NAMALWA (cell line): ENCODE measurements at regions not wholly inside any gene's neighbourhood (a gene's known extent, or its start where the extent isn't known, plus 50 kb on each side); places are given as distances from the start of the nearest gene placed in this dataset.
"Not testable (repeated sequence)": the region's sequence is repeated elsewhere in the genome, so short reads cannot be mapped to it uniquely, and the experiment has no call there.

Experiments
- DNase-seq: peaks from one replicate; pipeline ENCODE4 v3.0.0-alpha.2; 2015; ENCODE audit warnings: low spot score

DNA sequence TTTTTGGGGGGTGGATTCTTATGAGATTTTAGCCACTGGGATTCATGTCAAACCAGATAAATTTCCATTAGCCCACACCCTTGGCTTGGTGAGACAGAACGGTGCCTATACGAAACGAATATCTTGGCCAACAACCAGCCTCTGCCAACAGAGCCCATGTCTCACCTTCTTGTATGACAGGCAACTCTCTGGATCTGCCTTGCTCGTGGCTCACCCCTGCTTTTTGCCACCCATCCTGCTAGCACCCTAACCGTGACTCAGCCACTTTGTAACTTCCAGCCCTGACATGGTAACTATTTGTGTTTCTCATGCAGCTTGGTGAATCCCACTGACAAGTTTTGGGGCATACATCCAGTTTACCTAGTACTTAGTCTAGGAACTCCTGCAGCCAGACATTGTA, 457.0 kb downstream of the SPATA31D1 start:
- no peak for DNase-seq

DNA sequence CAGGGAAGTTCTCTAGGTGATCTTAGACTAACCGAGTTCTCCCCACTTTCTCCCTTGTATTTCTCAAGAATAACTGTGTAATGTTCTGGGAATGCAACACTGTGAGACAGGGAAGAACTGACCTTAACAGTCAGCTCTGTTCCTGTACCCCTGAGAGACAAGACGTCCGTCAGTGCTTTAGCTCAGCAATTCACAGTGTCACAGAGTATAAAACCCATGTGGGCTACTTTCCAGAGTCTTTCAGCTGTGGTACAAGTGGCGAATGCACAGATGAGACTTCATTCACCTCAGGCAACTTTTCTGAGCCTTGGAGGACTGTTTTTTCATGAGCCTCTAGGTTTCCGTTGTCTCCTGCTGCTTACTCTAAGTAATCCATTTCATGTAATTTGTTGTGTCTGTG, 458.8 kb downstream of the SPATA31D1 start:
- DNase-seq, result no peak

DNA sequence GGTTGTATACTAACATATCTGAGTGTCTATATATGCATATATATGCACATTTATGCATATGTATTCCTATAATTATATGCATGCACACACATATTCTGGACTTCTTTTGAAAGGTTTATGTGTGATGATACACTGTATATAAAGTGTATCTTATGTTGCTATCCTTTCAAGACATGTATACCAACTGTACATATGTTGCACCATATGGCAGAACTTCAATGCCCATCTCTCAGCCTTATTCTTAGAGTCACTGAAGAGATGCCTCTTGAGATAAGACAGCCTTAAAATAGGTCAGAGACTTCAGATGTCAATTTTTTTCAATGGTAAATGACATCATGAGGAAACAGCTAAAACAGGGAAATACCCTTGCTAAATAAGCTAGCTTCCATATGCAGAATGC, 461.4 kb downstream of the SPATA31D1 start:
- no peak for DNase-seq

DNA sequence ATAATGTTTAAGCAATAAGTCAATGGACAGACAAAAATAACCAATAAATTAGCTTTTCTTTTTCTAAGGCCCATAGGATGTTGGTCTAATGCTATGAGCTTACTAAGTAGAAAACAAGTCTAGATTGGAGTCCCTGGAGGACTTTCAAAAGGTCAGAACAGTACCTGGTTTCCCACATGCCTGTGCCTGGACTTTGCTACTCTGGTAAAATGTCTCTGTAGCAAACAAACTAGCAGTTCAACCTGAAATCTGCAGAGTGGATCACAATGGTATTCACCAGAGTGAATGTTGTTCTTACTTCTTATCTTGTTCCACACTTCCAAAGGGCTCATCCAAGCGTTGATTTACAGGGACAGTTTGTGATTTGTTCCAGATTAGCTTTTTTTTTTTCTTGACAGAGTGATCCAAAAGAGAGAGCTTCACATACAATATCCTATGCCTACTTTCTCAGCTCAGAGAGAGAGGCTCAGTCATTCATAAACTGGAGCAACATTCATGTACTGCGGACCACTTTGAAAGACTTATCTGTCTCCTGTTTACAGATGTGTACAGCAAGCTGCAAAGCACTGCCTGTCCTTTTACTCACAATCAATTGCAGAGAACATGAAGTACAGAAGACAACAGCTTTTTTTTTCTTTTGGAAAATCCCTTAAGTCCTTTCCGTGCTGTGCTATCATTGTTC, 466.1 kb downstream of the SPATA31D1 start:
- no peak for DNase-seq

DNA sequence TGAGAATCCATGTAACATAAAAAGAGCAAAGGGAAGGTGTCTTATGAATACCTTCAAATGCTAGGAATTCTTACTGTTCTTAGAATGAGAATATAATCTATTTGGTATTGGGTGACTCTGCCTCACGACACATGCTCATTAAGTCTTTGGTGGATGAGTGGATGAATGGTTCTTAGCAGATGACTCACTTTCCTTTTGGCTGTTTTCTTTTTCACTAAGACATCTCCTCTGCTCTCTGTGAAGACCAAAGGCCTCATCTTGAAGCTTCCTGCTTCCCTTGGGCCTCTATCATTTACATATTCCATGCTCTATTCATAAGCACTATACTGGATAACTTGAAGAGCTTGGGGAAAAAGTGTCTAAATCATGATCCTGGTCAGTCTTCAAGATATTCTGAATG, 468.1 kb downstream of the SPATA31D1 start:
- DNase-seq, result no peak

DNA sequence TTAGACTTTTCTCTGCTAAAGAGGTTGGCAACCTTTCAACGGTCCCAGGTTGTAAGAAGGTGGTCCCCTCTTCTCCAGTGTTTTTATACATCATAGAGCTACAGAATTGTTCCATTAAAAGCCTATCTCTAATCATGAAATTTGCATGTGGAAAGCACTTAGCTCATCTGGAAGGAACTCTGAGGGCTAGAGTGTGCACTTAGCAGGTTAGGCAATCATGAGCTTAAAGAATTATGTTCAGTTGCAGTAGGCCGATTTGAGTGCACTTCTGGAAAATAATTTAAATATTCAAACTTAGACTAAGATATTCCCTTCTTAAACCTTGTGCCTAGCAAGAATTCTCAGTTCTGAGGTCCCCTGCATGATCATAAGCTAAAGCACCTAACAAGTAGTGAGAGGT, 468.7 kb downstream of the SPATA31D1 start:
- DNase-seq, result no peak

DNA sequence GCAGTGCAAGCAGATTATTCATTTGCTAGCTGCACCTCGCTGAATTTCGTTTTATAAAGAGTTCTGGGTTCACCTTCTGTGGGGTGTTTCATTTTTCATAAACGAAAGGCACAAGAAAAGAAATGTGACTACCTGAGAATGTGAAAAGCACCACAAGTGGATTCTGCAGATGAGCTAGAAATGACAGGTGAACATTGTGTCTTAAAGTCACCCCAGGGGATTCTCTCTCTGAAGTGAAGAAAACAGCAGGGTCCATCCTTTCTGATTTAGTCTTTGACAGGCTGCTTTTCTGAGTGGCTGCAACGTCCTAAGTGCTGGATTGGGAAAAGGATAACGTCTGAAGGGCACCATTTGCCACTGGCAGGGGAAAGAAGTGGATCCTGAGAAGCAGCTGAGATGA, 469.3 kb downstream of the SPATA31D1 start:
- DNase-seq, result no peak

DNA sequence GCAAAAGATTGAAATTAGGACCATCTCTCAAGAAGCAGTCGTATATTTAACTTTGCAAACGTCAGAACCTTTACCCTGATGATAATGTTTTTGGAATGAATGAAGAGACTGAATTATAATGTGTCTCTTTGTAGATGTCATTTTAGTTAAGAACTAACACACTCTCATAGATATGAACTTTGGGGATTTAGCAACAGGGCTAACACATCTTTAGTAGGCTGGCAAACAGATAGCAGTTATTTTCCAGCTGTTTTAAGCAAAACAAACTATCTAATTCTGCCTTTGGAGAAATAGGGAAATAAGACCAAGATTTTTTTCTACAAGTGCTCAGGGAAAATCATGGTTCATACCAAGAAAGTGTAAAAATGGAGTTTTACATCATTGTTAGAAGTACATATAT, 469.7 kb downstream of the SPATA31D1 start:
- no peak for DNase-seq

DNA sequence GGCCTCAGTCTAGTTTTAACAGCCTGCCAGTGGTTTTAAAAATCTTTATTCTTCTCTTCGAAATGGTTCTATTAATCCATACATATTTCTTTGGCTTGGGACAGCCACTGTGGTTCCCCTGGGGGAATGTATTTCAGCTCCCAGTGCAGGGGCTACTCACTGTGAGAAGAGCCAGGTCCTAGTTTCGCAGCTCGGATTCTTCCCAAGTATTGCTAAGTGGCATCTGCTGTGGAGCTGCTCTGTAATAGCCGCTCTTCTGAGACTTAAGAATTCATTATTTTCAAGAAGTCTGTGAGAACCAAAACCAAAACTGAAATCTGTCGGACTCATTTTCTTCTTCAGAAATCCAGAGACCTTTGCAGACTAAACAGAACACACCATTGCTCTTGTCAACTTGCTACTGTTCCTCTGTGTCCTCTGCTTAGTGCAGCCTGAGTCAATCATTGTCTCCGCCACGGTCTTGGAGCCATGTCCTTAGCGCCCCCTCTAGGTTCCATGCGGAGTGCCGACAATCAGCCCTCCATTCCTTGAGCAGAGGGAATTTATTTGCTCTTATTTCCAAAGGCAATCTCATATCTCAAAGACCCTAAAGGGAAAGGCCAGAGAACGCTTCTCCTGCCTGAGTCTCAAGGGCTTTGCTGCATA, 478.2 kb downstream of the SPATA31D1 start:
- no peak for DNase-seq

DNA sequence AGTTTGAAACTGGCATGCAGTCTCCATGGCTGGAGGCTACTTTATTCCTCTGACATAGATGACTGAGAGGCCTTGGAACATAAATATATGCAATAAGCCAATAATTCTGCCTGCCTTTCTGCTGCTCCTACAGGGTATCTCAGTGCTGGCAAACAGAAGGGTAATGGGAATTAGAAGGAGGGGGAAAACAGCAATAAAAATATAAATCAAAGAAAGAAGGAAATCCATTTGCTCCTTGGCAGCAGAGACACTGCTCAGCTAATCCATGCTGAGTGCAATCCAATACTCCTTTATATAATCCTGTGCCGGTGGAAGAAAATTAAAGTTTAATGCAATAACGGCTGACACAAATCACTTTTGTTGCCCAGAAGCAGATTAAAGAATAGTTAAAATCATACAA, 478.9 kb downstream of the SPATA31D1 start:
- no peak for DNase-seq

DNA sequence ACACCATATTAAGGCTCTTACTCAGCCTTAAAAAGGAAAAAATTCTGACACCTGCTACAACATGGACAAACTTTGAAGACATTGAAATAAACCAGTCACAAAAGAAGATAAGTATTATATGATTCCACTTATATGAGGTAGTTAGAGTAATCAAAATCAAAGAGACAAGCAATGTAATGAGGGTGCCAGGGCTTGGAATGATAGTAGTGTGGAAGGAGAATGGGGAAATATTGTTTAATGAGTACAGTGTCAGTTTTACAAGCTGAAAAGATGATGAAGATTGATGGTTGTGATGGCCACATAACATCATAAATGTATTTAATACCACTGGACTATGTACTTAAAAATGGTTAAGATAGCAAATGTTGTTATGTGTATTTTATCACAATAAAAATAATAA, 485.7 kb downstream of the SPATA31D1 start:
- no peak for DNase-seq

DNA sequence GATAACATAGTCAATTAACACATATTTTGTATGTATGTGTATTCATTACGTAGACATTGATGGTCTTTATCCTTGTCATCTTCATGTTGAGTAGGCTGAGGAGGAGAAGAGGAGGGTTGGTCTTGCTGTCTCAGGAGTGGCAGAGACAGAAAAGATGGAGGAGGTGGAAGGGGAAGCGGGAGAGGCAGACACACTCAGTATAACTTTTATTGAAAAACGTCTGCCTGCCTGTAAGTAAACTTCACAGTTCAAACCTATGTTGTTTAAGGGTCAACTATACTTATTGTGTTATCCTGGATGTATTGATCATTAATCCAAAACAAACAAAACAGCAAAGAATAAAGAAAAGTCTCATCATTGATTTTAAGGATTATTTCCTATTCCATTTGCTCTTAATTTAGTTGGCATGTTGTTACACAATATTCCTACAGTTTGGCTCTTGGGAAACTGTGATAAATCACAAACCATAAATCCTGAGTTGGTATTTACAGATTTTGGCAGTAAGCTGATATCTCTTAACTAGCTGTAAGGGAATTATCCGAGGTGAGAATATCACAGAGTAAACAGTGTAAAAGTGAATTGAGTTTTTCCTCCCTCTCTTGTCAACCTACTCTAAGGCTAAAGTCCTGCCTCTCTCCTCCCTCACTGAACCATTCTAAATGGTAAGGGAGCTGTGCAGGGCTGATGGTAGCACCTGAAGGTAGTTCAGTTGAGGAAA, 487.2 kb downstream of the SPATA31D1 start:
- no peak for DNase-seq

DNA sequence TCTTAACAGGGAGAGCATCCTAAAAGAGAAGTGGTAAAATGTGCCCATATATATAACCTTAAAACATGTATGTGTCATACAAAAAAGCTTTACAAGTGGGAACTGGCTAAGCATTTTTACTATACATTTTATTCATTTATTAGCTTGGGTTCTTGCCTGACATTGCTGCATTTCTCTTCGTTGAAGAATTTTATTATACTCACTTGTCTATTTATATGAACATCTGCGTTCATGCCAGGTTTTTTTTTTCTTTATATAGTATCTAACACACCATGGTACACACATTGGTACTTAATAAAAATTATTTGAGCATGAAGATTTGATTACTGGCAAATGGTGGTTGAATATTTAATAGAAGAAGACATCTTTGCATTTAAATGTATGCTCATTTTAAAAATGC, 492.3 kb downstream of the SPATA31D1 start:
- DNase-seq, result no peak

DNA sequence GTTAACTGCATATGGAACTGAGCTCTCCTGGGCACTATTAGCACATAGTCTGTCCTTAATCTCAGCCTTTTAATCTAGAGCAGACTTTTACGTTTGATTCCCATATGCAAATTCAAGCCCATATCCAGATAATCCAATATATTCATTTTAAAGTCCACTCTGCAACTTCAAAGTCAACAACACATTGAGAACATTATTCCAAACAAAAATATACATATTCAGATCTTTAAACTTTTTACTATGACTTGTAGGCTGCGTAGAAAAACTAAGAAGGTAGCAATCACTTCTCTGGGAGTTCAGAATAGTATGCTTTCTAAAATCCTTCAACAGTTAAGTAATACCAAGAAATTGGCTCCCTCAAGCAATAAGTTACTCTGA, 499.4 kb downstream of the SPATA31D1 start:
- no peak for DNase-seq

DNA sequence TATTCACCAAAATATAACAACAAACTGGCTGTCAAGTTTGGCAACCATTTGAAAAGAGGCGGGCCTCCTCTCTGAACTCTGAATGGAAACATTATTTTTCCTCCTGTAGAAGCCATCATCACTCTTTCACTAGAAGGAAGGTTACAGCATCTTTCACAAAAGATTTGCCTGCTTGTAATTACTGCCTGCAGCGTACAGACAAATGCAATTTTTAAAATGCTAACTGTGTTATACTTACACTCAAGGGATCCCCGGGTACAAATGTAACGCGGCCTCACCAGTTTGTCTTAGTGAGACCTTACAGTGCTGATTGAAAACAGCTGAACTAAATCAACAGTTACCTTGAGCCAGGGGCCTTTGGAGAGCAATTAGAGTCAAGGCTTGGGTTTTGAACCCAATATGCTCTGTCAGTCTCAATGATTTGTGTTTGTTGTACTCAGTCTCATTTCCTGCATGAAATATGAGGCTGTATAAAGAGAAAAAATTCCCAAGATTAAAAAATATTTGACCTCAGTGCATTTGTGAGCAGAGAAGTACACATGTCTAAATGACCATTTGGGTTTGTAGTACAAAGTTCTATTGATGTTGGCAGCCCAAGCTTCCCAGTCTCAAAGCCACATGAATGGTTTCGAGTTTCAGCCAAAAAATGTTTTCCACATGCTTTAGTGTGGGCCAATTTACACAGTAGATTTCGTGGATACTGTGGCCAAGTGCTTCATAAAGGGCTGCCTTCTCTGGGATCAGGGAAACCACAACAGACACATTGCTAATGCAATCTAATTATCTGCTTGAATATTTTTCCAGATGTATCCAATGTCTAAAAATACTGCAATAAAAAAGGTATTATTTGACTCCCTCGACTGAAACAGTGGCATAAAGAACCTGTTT, 500.0 kb downstream of the SPATA31D1 start:
- DNase-seq, result no peak

DNA sequence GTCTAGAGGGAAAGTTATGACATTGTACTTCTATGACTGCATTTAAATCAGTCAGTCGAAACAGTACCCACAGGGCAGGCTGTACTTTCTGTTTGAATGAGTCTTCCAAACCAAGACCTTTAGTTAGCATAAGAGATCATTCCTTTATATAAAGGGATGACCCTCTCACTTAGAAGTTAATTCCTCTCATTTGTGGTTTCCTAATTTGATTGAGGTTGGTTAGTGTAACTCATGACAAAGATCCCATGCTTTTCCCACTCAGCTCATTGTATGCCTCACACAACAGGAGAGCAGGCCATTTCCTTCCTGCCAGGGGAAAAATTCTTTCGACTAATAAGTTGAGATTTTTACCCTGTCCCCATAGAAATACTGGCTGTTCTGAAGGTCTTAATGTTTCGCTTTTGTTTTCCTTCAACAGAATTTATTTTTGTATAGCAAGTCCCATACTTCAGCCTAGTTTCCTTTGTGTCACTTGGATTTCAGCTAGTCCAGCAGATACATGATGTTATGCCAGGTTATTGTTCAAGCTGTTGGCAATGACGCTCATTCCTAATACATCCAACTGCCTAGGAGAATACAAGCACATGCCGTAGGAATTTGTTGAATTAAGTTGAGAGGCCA, 500.7 kb downstream of the SPATA31D1 start:
- no peak for DNase-seq

DNA sequence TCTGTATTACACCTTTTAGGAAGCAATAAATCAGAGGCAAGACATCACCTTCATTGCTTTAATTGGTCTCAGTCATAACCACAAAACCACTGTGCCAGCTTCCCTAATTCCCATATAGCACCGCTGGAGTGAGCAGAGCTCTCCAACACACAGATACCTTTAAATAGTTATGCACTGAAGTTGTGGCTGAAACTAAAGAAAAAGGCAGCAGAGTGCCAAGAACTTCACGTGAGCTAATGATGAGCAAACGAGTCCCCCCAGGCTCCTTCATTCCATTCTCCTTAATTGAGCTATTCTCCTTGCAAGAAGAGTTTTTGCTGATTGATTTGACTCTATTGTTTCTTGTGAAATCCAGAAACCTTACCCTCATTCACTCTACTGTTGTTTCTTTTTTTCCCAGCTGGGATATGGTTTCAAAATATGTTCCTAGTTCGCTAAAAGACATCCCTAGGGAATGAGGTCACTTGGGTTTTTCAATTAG, 501.5 kb downstream of the SPATA31D1 start:
- DNase-seq, result no peak

DNA sequence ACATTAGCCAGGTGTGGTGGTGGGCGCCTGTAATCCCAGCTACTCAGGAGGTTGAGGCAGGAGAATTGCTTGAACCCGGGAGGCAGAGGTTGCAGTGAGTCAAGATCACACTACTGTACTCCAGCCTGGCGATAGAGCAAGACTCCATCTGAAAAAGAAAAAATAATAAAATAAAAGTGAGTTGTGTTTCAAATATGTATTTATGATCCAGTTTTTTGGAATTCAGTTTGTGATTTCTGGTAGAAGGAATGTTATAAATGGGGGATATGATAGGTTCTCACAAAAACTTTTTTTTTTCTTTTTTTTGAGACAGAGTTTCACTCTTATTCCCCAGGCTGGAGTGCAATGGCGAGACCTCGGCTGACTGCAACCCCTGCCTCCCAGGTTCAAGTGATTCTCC, 502.2 kb downstream of the SPATA31D1 start:
- DNase-seq, result not testable (repeated sequence)

DNA sequence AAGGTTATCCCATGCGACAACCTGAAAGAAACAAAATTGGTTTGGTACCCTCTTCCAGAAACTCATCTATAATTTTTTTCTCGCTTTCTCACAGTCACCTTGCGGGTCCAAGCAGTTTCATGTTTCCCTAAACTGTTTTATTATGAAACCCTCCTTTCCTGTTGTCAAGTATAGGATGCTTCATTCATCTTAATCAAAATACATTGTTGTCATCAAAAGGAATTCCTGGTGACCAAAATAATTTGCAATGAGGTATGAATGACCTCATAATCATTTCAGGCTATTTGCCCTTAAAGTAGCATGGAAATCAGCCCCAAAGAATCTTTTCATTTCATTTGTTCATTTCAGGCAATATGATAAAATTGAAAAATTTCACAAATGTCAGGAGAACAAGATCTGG, 503.0 kb downstream of the SPATA31D1 start:
- no peak for DNase-seq

DNA sequence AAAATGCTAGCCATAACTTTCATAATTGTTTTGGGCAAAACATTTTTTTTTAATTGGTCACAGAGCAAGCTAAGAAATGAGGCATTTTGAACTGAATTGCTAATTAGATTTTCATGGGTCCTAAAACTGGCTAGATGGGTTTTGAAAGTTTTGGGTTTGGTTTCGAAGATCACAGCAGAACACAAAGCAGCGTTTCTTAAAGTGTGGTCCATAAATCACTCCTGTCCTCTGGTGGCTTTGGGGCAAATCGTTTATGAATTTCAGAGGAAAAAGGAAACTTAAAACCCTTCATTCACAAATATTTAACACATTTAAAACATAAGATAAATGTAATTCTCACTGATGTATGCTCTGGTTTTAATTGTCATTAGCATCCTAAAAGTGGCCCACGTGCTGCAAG, 503.7 kb downstream of the SPATA31D1 start:
- no peak for DNase-seq

DNA sequence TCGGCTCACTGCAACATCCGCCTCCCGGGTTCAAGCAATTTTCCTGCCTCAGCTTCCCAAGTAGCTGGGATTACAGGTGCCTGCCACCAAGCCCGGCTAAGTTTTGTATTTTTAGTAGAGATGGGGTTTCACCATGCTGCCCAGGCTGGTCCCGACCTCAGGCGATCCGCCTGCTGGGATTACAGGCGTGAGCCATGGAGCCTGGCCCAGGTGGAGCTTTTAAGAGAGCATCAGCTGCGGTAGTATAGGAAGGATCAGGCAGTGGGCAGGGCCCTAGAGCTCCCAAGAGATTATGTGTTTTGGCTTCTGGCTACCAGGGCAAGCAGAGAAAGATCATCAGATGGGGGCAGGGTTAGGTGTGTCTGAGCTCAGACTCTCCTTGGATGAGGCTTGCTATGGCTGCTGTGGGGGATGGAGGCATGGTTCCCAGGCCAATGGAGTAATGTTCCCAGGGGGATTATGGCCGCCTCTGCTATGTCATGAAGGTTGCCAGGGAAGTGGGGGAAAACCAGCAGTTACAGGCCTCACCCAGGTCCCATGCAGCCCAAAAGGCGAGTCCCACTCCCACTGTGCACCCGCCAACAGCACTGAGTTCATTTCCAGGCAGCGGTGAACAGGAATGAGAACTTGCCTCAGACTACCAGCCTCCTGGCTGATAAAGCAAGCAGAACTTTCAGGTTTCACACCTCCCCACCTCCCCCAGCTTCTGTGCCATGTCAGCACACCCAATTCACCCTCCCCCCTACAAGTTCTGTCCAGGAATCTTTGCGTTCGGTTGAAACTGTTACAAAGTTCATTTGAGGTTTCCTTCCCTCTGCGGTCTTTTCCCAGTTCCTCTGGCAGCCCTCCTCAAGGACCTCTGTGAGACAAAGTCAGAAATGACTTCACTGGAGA, 507.6 kb downstream of the SPATA31D1 start:
- no peak for DNase-seq
